Neural cell (in vitro differentiated cells): ENCODE measurements at regions not wholly inside any gene's neighbourhood (a gene's known extent, or its start where the extent isn't known, plus 50 kb on each side); places are given as distances from the start of the nearest gene placed in this dataset.
A peak's percentile ranks its signal among the peaks of the same experiment; 100 is the strongest.

ENCODE experiments used
- CTCF ChIP-seq: fragments of 450-650 bp; IDR thresholded peaks from 2 replicates; pipeline ENCODE4 v1.5.1; 2014; ENCODE audit warnings: antibody characterized with exemption, mild to moderate bottlenecking, moderate library complexity; ENCODE audit not compliant: poor library complexity, severe bottlenecking
- EP300 ChIP-seq: fragments of 450-650 bp; conservative IDR thresholded peaks from 2 replicates; pipeline ENCODE4 v1.6.1; 2014; ENCODE audit warnings: antibody characterized with exemption, mild to moderate bottlenecking, moderate library complexity; ENCODE audit not compliant: poor library complexity, severe bottlenecking
- EZH2 ChIP-seq: fragments of 200-600, 300-800 bp; shearing (Covaris generic), sonication (generic); IDR thresholded peaks from 2 replicates; pipeline ENCODE4 v1.6.1; 2014; ENCODE audit warnings: antibody characterized with exemption, low read length, borderline replicate concordance, mild to moderate bottlenecking; ENCODE audit not compliant: insufficient read depth, poor library complexity, severe bottlenecking
- MXI1 ChIP-seq: fragments of 450-650 bp; conservative IDR thresholded peaks from 2 replicates; pipeline ENCODE4 v1.6.1; 2014; ENCODE audit warnings: antibody characterized with exemption, mild to moderate bottlenecking; ENCODE audit not compliant: poor library complexity, severe bottlenecking
- POLR2AphosphoS5 ChIP-seq: IDR thresholded peaks from 2 replicates; pipeline ENCODE4 v1.6.1; 2012
- RAD21 ChIP-seq: fragments of 450-650 bp; conservative IDR thresholded peaks from 2 replicates; pipeline ENCODE4 v1.6.1; 2014; ENCODE audit warnings: antibody characterized with exemption, mild to moderate bottlenecking, moderate library complexity
- REST ChIP-seq: IDR thresholded peaks from 2 replicates; pipeline ENCODE4 v1.6.1; 2012; ENCODE audit warnings: borderline replicate concordance
- SMC3 ChIP-seq: fragments of 450-650 bp; conservative IDR thresholded peaks from 2 replicates; pipeline ENCODE4 v1.6.1; 2014; ENCODE audit warnings: antibody characterized with exemption, mild to moderate bottlenecking, moderate library complexity; ENCODE audit not compliant: poor library complexity
- TAF1 ChIP-seq: IDR thresholded peaks from 2 replicates; pipeline ENCODE4 v1.6.1; 2012; ENCODE audit warnings: low read depth

- no peak for TF ChIP-seq CTCF
- TF ChIP-seq POLR2AphosphoS5, result peak; percentile 70
- TF ChIP-seq EZH2, result no peak
- TF ChIP-seq RAD21, result no peak
- TF ChIP-seq SMC3, result no peak
- no peak for TF ChIP-seq MXI1
- no peak for TF ChIP-seq TAF1
- TF ChIP-seq EP300, result peak; percentile 94
- no peak for TF ChIP-seq REST
These were observed 138.9 kb downstream of the TMEM26 start for GRCh38 chr10:61314273-61314672.
